ENCODE measurements at regions not wholly inside any gene's neighbourhood (a gene's known extent, or its start where the extent isn't known, plus 50 kb on each side); places are given as distances from the start of the nearest gene placed in this dataset.

- DNase-seq (ENCODE audit: low read depth in 2 of 2) = no peak
Measured at GRCh38 chr11:11140510-11140909, 212.5 kb downstream of the CSNK2A3 start.

GRCh38 chr11:11137339-11137738 is 215.7 kb downstream of the CSNK2A3 start:
- DNase-seq (ENCODE audit: low read depth in 2 of 2) = no peak

- DNase-seq (ENCODE audit: low read depth in 2 of 2) = no peak
Measured at GRCh38 chr11:11135820-11136476, 217.1 kb downstream of the CSNK2A3 start.

- no peak for DNase-seq (ENCODE audit: low read depth in 2 of 2)
Measured at GRCh38 chr11:11129118-11129517, 223.9 kb downstream of the CSNK2A3 start.

DNA sequence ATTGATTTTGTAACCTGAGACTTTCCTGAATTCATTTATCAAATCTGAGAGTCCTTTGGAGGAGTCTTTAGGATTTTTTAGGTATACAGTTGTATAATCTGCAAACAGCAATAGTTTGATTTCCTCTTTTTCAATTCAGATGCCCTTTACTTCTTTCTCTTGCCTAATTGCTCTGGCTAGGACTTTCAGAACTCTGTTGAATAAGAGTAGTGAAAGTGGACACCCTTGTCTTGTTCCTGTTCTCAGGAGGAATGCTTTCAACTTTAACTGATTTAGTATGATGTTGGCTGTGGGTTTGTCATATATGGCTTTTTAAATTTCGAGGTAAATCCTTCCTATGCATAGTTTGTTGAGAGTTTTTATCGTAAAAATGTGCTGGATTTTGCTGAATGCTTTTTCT is 227.4 kb downstream of the CSNK2A3 start:
- DNase-seq (ENCODE audit: low read depth in 2 of 2) = no peak

- DNase-seq (ENCODE audit: low read depth in 2 of 2) = no peak
Measured at GRCh38 chr11:11122749-11123148, 230.3 kb downstream of the CSNK2A3 start.

DNA sequence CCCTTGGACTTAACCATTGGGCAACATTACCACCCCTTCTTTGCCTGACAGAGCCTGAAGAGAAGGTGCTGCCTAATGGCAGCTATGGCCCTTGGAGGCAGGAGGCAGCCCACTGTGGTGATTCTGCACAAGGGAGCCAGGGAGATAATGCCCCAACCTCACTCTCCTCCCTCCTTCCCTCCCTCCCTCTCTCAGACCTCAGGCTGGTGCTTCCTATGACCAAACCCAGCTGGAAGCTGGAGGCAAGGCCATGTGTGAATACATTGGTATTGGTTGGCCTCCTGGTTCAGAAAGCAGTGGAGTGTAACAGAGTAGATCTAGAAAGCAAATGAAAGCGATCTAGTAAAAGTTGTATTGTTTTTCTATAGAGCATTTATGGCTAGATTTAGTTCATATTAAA is 233.1 kb downstream of the CSNK2A3 start:
- DNase-seq (ENCODE audit: low read depth in 2 of 2) = no peak

- no peak for DNase-seq (ENCODE audit: low read depth in 2 of 2)
Measured at GRCh38 chr11:11117730-11118129, 235.3 kb downstream of the CSNK2A3 start.

DNA sequence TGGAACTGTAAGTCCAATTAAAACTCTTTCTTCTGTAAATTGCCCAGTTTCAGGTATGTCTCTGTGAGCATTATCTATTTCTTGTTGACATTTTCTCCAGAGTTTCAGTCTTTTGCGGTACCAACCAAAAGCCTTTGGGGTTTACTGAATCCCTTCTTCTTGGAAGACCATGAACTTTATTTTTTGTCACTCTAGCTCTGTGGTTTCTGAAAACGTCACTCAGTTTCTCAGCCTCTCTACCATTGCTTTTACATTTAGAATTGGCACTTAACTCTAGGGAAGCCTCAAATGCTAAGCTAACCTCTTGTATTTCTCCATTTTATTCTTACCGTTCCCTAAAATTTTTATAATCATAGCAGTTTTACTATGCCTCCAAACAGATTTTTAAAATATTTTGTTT is 237.6 kb downstream of the CSNK2A3 start:
- no peak for DNase-seq (ENCODE audit: low read depth in 2 of 2)

GRCh38 chr11:11113626-11114025 is 239.4 kb downstream of the CSNK2A3 start:
- no peak for DNase-seq (ENCODE audit: low read depth in 2 of 2)

- no peak for DNase-seq (ENCODE audit: low read depth in 2 of 2)
Measured at GRCh38 chr11:11108026-11108425, 245.0 kb downstream of the CSNK2A3 start.

- no peak for DNase-seq (ENCODE audit: low read depth in 2 of 2)
Measured at GRCh38 chr11:11107076-11107723, 245.8 kb downstream of the CSNK2A3 start.

DNA sequence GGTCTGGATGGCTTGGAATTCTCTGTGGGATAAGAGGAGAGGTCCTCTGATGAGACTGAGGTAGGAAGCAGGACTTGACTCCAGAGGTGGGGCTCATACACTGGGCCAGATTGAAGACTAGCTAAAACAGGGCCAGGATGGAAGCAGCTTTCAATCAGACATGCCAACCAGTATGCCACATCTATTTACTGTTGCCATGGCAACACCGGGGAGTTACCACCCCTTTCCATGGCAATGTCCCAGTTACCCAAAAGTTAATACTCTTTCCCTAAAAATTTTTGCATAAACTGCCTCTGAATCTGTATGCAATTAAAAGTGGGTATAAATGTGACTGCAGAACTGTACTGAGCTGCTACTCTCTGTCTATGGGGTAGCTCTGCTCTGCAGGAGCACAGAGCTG is 247.5 kb upstream of the ZBED5 start:
- no peak for DNase-seq (ENCODE audit: low read depth in 2 of 2)

DNA sequence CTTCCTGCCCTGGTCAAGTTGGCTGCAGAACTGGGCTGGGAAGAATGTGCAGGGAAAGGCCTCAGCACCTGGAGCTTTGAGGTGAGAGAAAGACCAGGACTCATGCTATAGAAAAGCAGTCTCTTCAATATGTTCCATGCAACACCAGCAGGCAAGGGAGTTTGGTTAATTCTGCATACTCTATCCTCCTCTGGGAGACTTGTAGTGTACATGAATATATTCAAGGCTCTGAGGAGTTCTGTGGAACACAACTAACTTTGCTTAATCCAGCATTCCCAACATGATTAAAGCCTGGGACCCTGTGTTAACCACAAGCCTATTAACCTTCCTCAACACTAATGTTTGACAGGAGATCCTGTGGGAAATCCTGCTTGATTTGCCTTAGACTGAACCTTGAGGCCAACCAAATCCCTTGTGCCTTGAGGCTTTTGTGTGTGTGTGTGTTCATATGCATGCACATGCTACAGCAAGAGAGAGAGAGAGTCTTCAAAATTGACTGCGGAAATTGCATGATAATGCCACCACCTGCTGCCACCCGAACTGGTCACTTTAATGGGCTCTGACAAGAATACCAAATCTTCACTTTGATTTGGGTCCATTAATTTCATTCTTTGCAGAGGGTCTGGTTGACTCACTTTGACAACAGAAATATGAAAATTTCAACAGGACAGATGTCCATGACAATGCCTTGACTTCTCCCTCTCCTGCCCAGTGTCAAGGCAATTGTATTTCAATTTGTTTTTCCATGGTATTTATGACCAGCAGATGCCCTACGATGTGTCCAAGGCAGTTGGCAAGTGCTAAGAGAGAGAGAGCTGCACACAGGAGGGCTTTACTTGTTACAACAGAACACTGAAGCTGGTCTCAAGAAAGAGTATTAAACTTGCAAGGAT is 238.2 kb upstream of the ZBED5 start:
- no peak for DNase-seq (ENCODE audit: low read depth in 2 of 2)

DNA sequence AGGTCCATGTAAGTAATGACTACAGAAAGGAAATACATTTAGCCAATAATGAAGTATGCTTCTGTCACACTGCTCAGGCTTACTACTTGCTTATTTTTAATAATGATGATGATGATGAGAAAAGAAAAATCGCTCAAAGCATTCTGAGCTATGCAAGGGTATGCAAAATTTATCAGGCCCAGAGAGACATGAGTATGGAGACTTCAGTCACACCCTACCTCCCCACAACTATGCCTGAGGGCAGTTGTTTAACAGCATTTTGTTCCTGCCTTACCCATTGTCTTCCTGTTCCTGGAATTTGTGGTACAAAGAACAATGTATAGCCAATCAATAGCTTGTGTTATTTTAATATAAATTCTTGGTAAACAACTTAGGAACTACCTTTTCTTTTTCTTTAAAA is 232.6 kb upstream of the ZBED5 start:
- no peak for DNase-seq (ENCODE audit: low read depth in 2 of 2)

DNA sequence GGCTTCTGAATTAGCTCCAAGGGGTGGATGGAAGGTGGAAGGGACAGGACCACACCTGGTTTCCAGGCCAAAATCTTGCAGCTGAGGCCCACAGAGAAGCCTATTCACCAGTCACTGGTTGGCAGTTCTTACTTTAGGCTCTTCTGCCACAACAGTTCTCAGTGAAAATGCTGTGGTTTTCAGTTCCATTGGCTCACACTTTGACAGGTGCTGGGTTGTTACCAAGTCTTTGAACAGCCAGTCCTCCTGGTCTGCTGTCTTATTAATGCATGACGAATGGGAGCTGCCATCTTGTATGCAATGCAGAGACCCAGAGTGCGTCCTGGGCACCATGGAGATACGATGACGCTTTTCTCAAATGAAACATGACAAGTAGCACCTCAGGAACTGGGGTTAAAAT is 232.0 kb upstream of the ZBED5 start:
- no peak for DNase-seq (ENCODE audit: low read depth in 2 of 2)

DNA sequence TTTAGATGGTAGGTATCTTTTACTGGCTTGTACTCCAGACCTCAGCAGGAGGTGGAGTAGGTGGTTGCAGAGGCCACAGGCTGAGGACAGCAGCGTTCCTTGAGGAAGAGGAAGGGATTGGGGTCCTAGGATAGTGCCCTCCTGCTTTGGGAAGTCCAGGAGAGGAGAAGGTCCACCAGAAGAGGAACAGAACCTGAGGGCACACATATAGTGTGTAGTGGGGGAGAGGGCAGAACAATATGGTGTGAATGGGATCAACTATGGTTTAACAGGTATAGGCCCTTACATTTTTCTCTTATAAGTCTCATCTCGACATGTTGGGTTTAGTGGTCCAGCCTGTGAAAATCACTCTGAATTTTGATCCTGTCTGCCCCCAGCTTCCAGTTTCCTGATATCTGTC is 229.1 kb upstream of the ZBED5 start:
- no peak for DNase-seq (ENCODE audit: low read depth in 2 of 2)

GRCh38 chr11:11085580-11085979 is 227.7 kb upstream of the ZBED5 start:
- DNase-seq (ENCODE audit: low read depth in 2 of 2) = no peak

DNA sequence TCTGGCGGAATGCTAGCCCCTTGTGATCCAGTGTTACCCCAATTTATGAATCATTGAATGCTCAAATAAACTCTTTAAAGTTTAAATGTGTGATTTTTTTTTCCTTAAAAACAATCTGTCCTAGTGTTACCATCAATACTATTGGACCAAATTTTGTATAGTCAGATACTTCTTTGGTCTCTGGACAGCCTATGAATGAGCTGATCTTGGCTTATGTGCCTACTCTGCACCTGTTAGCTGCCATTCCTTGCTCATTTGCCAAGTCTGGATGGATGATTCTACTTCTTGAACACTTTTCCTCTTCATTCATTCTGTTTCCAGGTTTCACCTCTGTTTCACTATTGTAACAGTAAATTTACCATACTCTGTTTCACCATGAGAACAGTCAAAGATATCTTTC is 226.5 kb upstream of the ZBED5 start:
- DNase-seq (ENCODE audit: low read depth in 2 of 2) = no peak

GRCh38 chr11:11083441-11083840 is 225.6 kb upstream of the ZBED5 start:
- DNase-seq (ENCODE audit: low read depth in 2 of 2) = no peak

DNA sequence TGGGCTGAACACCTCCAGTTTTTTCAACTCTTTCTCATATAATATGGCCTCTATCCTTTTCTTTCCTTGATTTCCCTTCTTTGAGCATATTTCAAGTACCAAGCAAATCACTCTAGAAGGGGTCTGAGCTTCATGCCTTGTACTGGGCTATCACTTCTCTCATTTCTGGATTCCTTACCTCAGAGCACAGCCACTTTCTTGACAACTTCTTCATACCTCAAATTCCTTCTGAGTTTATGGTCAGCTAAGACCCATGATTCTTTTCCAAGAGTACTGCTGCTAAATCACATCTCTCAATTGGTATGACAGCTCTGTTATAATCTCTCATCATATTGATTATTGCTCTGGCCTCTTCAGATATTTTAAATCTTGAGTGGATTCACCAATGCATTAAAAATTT is 224.8 kb upstream of the ZBED5 start:
- no peak for DNase-seq (ENCODE audit: low read depth in 2 of 2)

DNA sequence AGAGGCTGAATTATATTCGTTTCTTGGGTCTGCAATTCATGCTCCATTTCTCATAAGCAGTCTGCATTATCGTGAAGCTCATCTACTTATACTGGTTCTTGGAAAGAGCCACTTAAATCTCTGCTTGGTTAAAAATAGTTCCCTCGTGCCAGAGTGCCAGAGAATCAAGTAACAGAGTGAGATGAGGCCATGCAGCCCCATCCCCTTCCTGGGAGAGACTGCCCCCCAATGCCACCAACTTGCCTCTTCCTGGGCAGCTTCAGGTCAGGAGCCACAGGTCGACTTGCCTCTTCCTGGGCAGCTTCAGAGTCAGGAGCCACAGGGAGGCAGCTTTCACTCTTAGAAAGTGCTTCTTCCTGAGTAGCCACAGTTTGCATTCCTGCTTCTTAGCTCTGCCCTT is 223.9 kb upstream of the ZBED5 start:
- no peak for DNase-seq (ENCODE audit: low read depth in 2 of 2)

DNA sequence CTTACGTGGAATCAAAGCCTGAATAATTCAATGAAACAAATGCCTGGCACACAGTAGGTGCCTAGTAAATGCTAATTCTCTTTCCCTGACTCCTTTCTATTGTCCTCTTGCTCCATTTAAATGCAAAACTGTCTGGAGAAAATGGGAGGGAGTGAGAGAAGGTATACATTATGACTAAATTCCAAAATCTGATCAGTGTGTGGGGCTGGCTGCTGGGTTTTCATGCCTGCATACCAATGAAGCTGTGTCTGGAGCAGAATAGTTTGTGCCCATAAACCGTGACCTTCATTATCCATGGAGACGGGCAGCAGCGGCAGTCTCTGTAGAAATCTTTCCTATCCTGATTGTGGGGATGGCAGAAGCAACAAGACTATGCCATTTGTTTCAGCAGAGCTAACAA is 223.4 kb upstream of the ZBED5 start:
- no peak for DNase-seq (ENCODE audit: low read depth in 2 of 2)

All from stimulated activated CD8-positive, alpha-beta memory T cell treated with anti-CD3 and anti-CD28 coated beads, Interleukin-7, amount 100 ng/mL, for 4 hours (primary cell).